Peyer's patch (tissue), 4 donors: ENCODE measurements at regions not wholly inside any gene's neighbourhood (a gene's known extent, or its start where the extent isn't known, plus 50 kb on each side); places are given as distances from the start of the nearest gene placed in this dataset.

Experiments used
- POLR2A ChIP-seq, 2 donors: fragments of 450-650 bp; IDR thresholded peaks; one replicate each; pipeline ENCODE4 v1.5.1; 2017; ENCODE audit warnings: antibody characterized with exemption in 2 of 2, mild to moderate bottlenecking in 2 of 2, moderate library complexity in 2 of 2
- TF ChIP-seq, protein P1 (sequence below), 6 experiments: fragments of 450-650 bp in 4 of 6; fragments of 200-600 bp in 2 of 6; sonication (generic) in 1 of 6; IDR thresholded peaks; one replicate each; pipeline ENCODE4 v1.5.1; 2017 to 2019; ENCODE audit warnings: antibody characterized with exemption in 6 of 6, mild to moderate bottlenecking in 3 of 6, moderate library complexity in 1 of 6

DNA sequence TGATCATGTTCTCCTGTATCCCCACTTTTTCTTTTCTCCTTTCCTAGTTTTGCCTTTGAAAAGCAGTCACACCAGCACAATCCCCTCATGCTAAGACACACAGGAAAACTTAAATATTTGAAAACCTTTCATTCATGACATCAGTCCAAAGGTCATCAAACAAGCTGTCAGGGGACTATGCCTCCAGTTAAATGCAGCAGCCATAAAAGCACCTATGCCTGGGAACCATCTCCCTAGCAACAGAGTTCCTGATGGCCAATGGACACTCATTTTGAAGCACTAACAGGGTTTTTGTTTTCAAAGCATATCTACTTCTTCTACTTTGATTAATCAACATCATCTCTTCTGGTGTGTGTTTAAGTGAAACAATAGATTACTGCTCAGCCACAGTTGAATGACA is 286.4 kb upstream of the PARD3B start:
- TF ChIP-seq, protein P1, sequence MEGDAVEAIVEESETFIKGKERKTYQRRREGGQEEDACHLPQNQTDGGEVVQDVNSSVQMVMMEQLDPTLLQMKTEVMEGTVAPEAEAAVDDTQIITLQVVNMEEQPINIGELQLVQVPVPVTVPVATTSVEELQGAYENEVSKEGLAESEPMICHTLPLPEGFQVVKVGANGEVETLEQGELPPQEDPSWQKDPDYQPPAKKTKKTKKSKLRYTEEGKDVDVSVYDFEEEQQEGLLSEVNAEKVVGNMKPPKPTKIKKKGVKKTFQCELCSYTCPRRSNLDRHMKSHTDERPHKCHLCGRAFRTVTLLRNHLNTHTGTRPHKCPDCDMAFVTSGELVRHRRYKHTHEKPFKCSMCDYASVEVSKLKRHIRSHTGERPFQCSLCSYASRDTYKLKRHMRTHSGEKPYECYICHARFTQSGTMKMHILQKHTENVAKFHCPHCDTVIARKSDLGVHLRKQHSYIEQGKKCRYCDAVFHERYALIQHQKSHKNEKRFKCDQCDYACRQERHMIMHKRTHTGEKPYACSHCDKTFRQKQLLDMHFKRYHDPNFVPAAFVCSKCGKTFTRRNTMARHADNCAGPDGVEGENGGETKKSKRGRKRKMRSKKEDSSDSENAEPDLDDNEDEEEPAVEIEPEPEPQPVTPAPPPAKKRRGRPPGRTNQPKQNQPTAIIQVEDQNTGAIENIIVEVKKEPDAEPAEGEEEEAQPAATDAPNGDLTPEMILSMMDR (IDR thresholded peaks at IDR 0.05) = no peak
- TF ChIP-seq POLR2A (IDR thresholded peaks at IDR 0.05) = no peak
